PC-3 (cell line): ENCODE measurements at regions not wholly inside any gene's neighbourhood (a gene's known extent, or its start where the extent isn't known, plus 50 kb on each side); places are given as distances from the start of the nearest gene placed in this dataset.

ENCODE experiments used
- ATAC-seq: fragments of 200-7000 bp; cut with Tn5 transposase; 2 replicates; pipeline ENCODE4 v1.9.1; 2020; ENCODE audit warnings: mild to moderate bottlenecking, moderate library complexity
- BruUV-seq: library from RNA; stranded (reverse); fragments of 400-500 nt; replicated peaks from 2 replicates; lab custom pipeline; 2021; lab: Mats Ljungman, UMichigan
- CTCF ChIA-PET: fragments of 300-600 bp; sonication (Branson Sonifier 250); formaldehyde crosslinking; loops from one replicate; lab custom pipeline; 2022; ENCODE audit warnings: antibody characterized with exemption; lab: Charles Lee
- POLR2A ChIA-PET: fragments of 300-600 bp; sonication (Branson Sonifier 250); formaldehyde crosslinking; loops from one replicate; lab custom pipeline; 2022; ENCODE audit warnings: antibody characterized with exemption; ENCODE audit not compliant: unreplicated experiment; lab: Charles Lee
- DNase-seq: peaks from one replicate; pipeline ENCODE4 v3.0.0-alpha.2; 2015
- H2AFZ ChIP-seq: fragments of 300-600 bp; sonication (generic); 2 replicates; pipeline ENCODE4 v1.6.0; 2016; ENCODE audit warnings: antibody characterized with exemption, low read length
- H3F3A ChIP-seq: fragments of 300-600 bp; sonication (generic); one replicate; pipeline ENCODE4 v1.6.0; 2017; ENCODE audit warnings: antibody characterized with exemption, low read length, control low read depth, mild to moderate bottlenecking; ENCODE audit not compliant: unreplicated experiment
- H3K27ac ChIP-seq: fragments of 300-600 bp; sonication (generic); 2 replicates; pipeline ENCODE4 v1.5.1; 2016; ENCODE audit warnings: mild to moderate bottlenecking, low read length
- H3K27me3 ChIP-seq: fragments of 300-600 bp; sonication (generic); 2 replicates; pipeline ENCODE4 v1.6.1; 2016; ENCODE audit warnings: low read length, mixed read lengths
- H3K36me3 ChIP-seq: fragments of 300-600 bp; sonication (generic); 2 replicates; pipeline ENCODE4 v1.6.1; 2016; ENCODE audit warnings: low read depth, mixed run types, low read length, mixed read lengths
- H3K4me1 ChIP-seq: fragments of 300-600 bp; sonication (generic); 2 replicates; pipeline ENCODE4 v1.5.1; 2016; ENCODE audit warnings: low read length; ENCODE audit not compliant: insufficient read depth
- H3K4me2 ChIP-seq: fragments of 300-600 bp; sonication (generic); 2 replicates; pipeline ENCODE4 v1.6.0; 2016; ENCODE audit warnings: low read length
- H3K4me3 ChIP-seq: fragments of 300-600 bp; sonication (generic); 2 replicates; pipeline ENCODE4 v1.5.1; 2016; ENCODE audit warnings: mild to moderate bottlenecking, low read length, mixed read lengths
- H3K79me2 ChIP-seq: fragments of 300-600 bp; sonication (generic); 2 replicates; pipeline ENCODE4 v1.6.1; 2017; ENCODE audit warnings: low read length, mixed read lengths
- H3K9ac ChIP-seq: fragments of 300-600 bp; sonication (generic); 2 replicates; pipeline ENCODE4 v1.6.0; 2016; ENCODE audit warnings: mild to moderate bottlenecking, low read length
- H3K9me2 ChIP-seq: fragments of 300-600 bp; sonication (generic); replicated peaks from 2 replicates; pipeline ENCODE4 v1.6.1; 2016; ENCODE audit warnings: mixed run types, low read length, mixed read lengths
- H3K9me3 ChIP-seq: fragments of 300-600 bp; sonication (generic); 2 replicates; pipeline ENCODE4 v1.6.1; 2016; ENCODE audit warnings: low read length, mixed read lengths
- H4K20me1 ChIP-seq: fragments of 300-600 bp; sonication (generic); 2 replicates; pipeline ENCODE4 v1.6.1; 2016; ENCODE audit warnings: low read length, mixed read lengths
- CTCF ChIP-seq: fragments of 300-600 bp; sonication (generic); conservative IDR thresholded peaks from 2 replicates; pipeline ENCODE4 v1.5.1; 2017; ENCODE audit warnings: antibody characterized with exemption, low read depth, mild to moderate bottlenecking, low read length
- EZH2 ChIP-seq: fragments of 300-600 bp; sonication (generic); IDR thresholded peaks from one replicate; pipeline ENCODE4 v1.6.1; 2017; ENCODE audit warnings: antibody characterized with exemption, mild to moderate bottlenecking, low read length; ENCODE audit not compliant: unreplicated experiment
- EZH2phosphoT487 ChIP-seq: fragments of 300-600 bp; sonication (generic); IDR thresholded peaks from 2 replicates; pipeline ENCODE4 v1.6.1; 2018; ENCODE audit warnings: mild to moderate bottlenecking, antibody characterized with exemption, low read length, borderline replicate concordance
- intact Hi-C: fragments of 100-400 bp; cut with micrococcal nuclease; formaldehyde crosslinking; loops from 2 replicates; pipeline ENCODE4 v1.9.0; 2023

- TF ChIP-seq EZH2phosphoT487 (no peak), CTCF (no peak), EZH2 (no peak)
- H3K27ac ChIP-seq: peak overlapping the region; percentile 77
- DNase-seq (peak; percentile 97), ATAC-seq (peak; percentile 96)
- H3K79me2 ChIP-seq: no peaks in the 10 kb centered on the region
- H3K9me2 ChIP-seq: no peaks in the 10 kb centered on the region
- ChIA-PET CTCF (interaction anchor here (0.6 kb wide), 2 partner anchors 13 to 44 kb away, joined by 3 to 4 read pairs; no protein-coding TSS in a partner anchor), POLR2A (interaction anchor here (0.6 to 0.9 kb wide), 4 partner anchors 44 to 102 kb away, joined by 3 to 10 read pairs (median 3); partner anchors contain the start of gene STK17B)
- H3K27me3 ChIP-seq: no peaks in the 10 kb centered on the region
- intact Hi-C loops: loop anchor here (1.0 to 5.0 kb wide), 5 partner anchors 8 to 154 kb away; partner anchors contain the start of gene STK17B
- H3K4me3 ChIP-seq: peak overlapping the region; percentile 13; the same call in 1 of the 2 replicates
- H2AFZ ChIP-seq: peak overlapping the region; percentile 39
- peaks cover 26% of the 10 kb centered on the region for H3K4me1 ChIP-seq
- H3F3A ChIP-seq: peaks cover 6% of the 10 kb centered on the region
- H3K36me3 ChIP-seq: no peaks in the 10 kb centered on the region
- no peaks in the 10 kb centered on the region for H3K9me3 ChIP-seq
- 0 out of 2 replicates have a peak overlapping the region, but pooled peaks have one; percentile 25 for H3K9ac ChIP-seq
- peak overlapping the region; percentile 69 for H3K4me2 ChIP-seq
- BruUV-seq: TSS peak; percentile 88
- no peaks in the 10 kb centered on the region for H4K20me1 ChIP-seq
Observed at GRCh38 chr2:196233021-196233804, 61.8 kb upstream of the STK17B start.

GRCh38 chr2:196233805-196234475, 62.6 kb upstream of the STK17B start:
- TF ChIP-seq CTCF (no peak), EZH2phosphoT487 (no peak), EZH2 (no peak)
- no peak overlapping the region for H3K9ac ChIP-seq
- ATAC-seq (no peak), DNase-seq (no peak)
- H3K4me1 ChIP-seq: peaks cover 28% of the 10 kb centered on the region
- ChIA-PET CTCF (no interaction called here), POLR2A (interaction anchor here (0.5 kb wide), 1 partner anchor 101 kb away, joined by 5 read pairs; no protein-coding TSS in a partner anchor)
- no peaks in the 10 kb centered on the region for H4K20me1 ChIP-seq
- H3K4me3 ChIP-seq: no peak overlapping the region
- H3K9me3 ChIP-seq: no peaks in the 10 kb centered on the region
- peaks cover 6% of the 10 kb centered on the region for H3F3A ChIP-seq
- no peak overlapping the region for H3K4me2 ChIP-seq
- H3K27ac ChIP-seq: peak overlapping the region; percentile 50; the same call in 1 of the 2 replicates
- no peaks in the 10 kb centered on the region for H3K36me3 ChIP-seq
- no peaks in the 10 kb centered on the region for H3K27me3 ChIP-seq
- H3K9me2 ChIP-seq: no peaks in the 10 kb centered on the region
- H2AFZ ChIP-seq: no peak overlapping the region
- intact Hi-C loops: loop anchor here (1.0 to 5.0 kb wide), 5 partner anchors 9 to 155 kb away; partner anchors contain the start of gene STK17B
- no peaks in the 10 kb centered on the region for H3K79me2 ChIP-seq
- no TSS peak for BruUV-seq
